Astrocyte (in vitro differentiated cells and primary cell): ENCODE measurements at regions not wholly inside any gene's neighbourhood (a gene's known extent, or its start where the extent isn't known, plus 50 kb on each side); places are given as distances from the start of the nearest gene placed in this dataset.

Source experiments
- DNase-seq: peaks from one replicate; pipeline ENCODE4 v3.0.0-alpha.2; 2010; ENCODE audit warnings: low read depth
- FAIRE-seq: peaks from 2 replicates; lab custom pipeline; 2011; peaks lifted over from hg19 to GRCh38; lab: Jason Lieb, UNC
- H2AFZ ChIP-seq: 2 replicates; pipeline ENCODE4 v1.6.0; 2012; ENCODE audit warnings: low read depth, low read length, inconsistent platforms
- H3K27ac ChIP-seq: 2 replicates; pipeline ENCODE4 v1.5.1; 2011; ENCODE audit warnings: low read depth, low read length, inconsistent platforms
- H3K27me3 ChIP-seq: 2 replicates; pipeline ENCODE4 v1.6.0; 2011; ENCODE audit warnings: low read length, inconsistent platforms; ENCODE audit not compliant: insufficient read depth
- H3K36me3 ChIP-seq: 2 replicates; pipeline ENCODE4 v1.5.1; 2011; ENCODE audit warnings: low read length, inconsistent platforms; ENCODE audit not compliant: insufficient read depth
- H3K4me1 ChIP-seq: 2 replicates; pipeline ENCODE4 v1.5.1; 2011; ENCODE audit warnings: low read length, inconsistent platforms; ENCODE audit not compliant: insufficient read depth
- H3K4me2 ChIP-seq: 2 replicates; pipeline ENCODE4 v1.6.0; 2012; ENCODE audit warnings: low read length, inconsistent platforms
- H3K4me3 ChIP-seq: 2 replicates; pipeline ENCODE4 v1.5.1; 2011; ENCODE audit warnings: low read depth, mild to moderate bottlenecking, low read length, inconsistent platforms; ENCODE audit not compliant: insufficient read depth
- H3K79me2 ChIP-seq: 2 replicates; pipeline ENCODE4 v1.6.0; 2012; ENCODE audit warnings: mild to moderate bottlenecking, low read length, inconsistent platforms; ENCODE audit not compliant: insufficient read depth
- H3K9ac ChIP-seq: 2 replicates; pipeline ENCODE4 v1.6.0; 2012; ENCODE audit warnings: mild to moderate bottlenecking, low read length, inconsistent platforms
- H3K9me3 ChIP-seq: 2 replicates; pipeline ENCODE4 v1.5.1; 2012; ENCODE audit warnings: low read depth, mild to moderate bottlenecking, low read length, inconsistent platforms; ENCODE audit not compliant: insufficient read depth
- H4K20me1 ChIP-seq: 2 replicates; pipeline ENCODE4 v1.6.0; 2012; ENCODE audit warnings: low read length, inconsistent platforms; ENCODE audit not compliant: insufficient read depth
- H3K27ac Mint-ChIP-seq: one replicate; pipeline ENCODE4 v1.8.0; 2021; ENCODE audit warnings: mild to moderate bottlenecking, mixed read lengths; ENCODE audit not compliant: unreplicated experiment
- H3K27me3 Mint-ChIP-seq: one replicate; pipeline ENCODE4 v1.8.0; 2021; ENCODE audit warnings: low read depth, mixed read lengths; ENCODE audit not compliant: unreplicated experiment
- H3K36me3 Mint-ChIP-seq: one replicate; pipeline ENCODE4 v1.8.0; 2021; ENCODE audit warnings: low read depth, mixed read lengths; ENCODE audit not compliant: unreplicated experiment
- H3K4me1 Mint-ChIP-seq: one replicate; pipeline ENCODE4 v1.8.0; 2021; ENCODE audit warnings: low read depth, mixed read lengths; ENCODE audit not compliant: unreplicated experiment
- H3K4me3 Mint-ChIP-seq: one replicate; pipeline ENCODE4 v1.8.0; 2021; ENCODE audit warnings: mild to moderate bottlenecking, moderate library complexity, mixed read lengths; ENCODE audit not compliant: unreplicated experiment
- H3K9me3 Mint-ChIP-seq: one replicate; pipeline ENCODE4 v1.8.0; 2021; ENCODE audit warnings: mild to moderate bottlenecking, mixed read lengths; ENCODE audit not compliant: unreplicated experiment
- EZH2 ChIP-seq: IDR thresholded peaks from 2 replicates; pipeline ENCODE4 v1.6.1; 2012; ENCODE audit warnings: mild to moderate bottlenecking, low read length, inconsistent platforms; ENCODE audit not compliant: insufficient read depth
- TF ChIP-seq, protein P1 (sequence below): IDR thresholded peaks from 2 replicates; pipeline ENCODE4 v1.5.1; 2011; ENCODE audit warnings: low read depth, mild to moderate bottlenecking, inconsistent platforms, low read length, moderate library complexity; ENCODE audit not compliant: insufficient read depth

DNA sequence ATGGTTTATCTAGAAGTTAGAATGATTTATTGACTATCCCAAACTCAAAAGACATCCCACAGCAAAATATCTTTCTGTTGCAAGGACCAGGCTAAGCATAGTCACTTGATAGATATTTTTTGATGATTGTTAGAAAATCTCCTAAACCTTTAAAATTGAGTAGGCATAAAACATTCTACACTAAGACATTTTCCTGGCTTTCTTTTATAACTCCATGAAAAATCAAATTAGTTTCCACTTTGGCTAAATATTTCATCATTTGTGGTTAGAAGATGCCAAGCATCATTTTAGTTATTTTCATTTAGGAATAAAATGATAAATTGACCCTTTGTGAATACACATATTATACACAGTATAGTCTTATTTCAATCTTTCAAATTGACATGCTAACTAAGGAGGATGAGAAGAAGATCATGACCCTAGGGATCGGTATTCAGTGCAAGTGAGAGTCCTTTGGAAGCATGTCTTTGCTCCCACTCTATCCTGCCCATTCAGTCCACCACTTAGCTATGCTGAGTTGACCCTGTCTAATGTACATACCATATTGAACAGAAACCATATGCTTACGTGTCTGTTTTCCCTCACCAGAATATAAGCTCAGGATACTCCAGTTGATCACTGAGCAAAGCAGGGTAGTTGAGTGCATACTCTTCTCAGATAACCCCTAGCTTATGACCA, 136.6 kb upstream of the OTUD4 start:
- no peaks in the 10 kb centered on the region for H3K79me2 ChIP-seq
- H4K20me1 ChIP-seq: no peaks in the 10 kb centered on the region
- no peak overlapping the region for H3K9ac ChIP-seq
- no peak for FAIRE-seq
- no peak overlapping the region for H3K4me3 ChIP-seq
- Mint-ChIP-seq H3K27me3 (peaks cover 6% of the 10 kb centered on the region), H3K27ac (no peak overlapping the region), H3K9me3 (peaks cover 2% of the 10 kb centered on the region), H3K36me3 (no peaks in the 10 kb centered on the region), H3K4me3 (no peak overlapping the region), H3K4me1 (no peaks in the 10 kb centered on the region)
- no peaks in the 10 kb centered on the region for H3K27me3 ChIP-seq
- no peak for TF ChIP-seq EZH2
- TF ChIP-seq, protein P1, sequence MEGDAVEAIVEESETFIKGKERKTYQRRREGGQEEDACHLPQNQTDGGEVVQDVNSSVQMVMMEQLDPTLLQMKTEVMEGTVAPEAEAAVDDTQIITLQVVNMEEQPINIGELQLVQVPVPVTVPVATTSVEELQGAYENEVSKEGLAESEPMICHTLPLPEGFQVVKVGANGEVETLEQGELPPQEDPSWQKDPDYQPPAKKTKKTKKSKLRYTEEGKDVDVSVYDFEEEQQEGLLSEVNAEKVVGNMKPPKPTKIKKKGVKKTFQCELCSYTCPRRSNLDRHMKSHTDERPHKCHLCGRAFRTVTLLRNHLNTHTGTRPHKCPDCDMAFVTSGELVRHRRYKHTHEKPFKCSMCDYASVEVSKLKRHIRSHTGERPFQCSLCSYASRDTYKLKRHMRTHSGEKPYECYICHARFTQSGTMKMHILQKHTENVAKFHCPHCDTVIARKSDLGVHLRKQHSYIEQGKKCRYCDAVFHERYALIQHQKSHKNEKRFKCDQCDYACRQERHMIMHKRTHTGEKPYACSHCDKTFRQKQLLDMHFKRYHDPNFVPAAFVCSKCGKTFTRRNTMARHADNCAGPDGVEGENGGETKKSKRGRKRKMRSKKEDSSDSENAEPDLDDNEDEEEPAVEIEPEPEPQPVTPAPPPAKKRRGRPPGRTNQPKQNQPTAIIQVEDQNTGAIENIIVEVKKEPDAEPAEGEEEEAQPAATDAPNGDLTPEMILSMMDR: no peak
- no peak overlapping the region for H3K27ac ChIP-seq
- no peak overlapping the region for H2AFZ ChIP-seq
- no peak for DNase-seq
- no peaks in the 10 kb centered on the region for H3K36me3 ChIP-seq
- no peaks in the 10 kb centered on the region for H3K9me3 ChIP-seq
- no peak overlapping the region for H3K4me2 ChIP-seq
- no peaks in the 10 kb centered on the region for H3K4me1 ChIP-seq

- Mint-ChIP-seq H3K9me3 (peaks cover 2% of the 10 kb centered on the region), H3K4me1 (peaks cover 3% of the 10 kb centered on the region), H3K27ac (no peak overlapping the region), H3K36me3 (no peaks in the 10 kb centered on the region), H3K4me3 (no peak overlapping the region), H3K27me3 (peaks cover 6% of the 10 kb centered on the region)
- DNase-seq (peak; percentile 68), FAIRE-seq (no peak)
- no peaks in the 10 kb centered on the region for H3K9me3 ChIP-seq
- H3K9ac ChIP-seq: no peak overlapping the region
- H3K79me2 ChIP-seq: no peaks in the 10 kb centered on the region
- H4K20me1 ChIP-seq: no peaks in the 10 kb centered on the region
- no peaks in the 10 kb centered on the region for H3K36me3 ChIP-seq
- no peak overlapping the region for H3K4me3 ChIP-seq
- no peak overlapping the region for H3K27ac ChIP-seq
- no peak overlapping the region for H3K4me2 ChIP-seq
- TF ChIP-seq, protein P1: no peak
- TF ChIP-seq EZH2: no peak
- no peaks in the 10 kb centered on the region for H3K27me3 ChIP-seq
- H3K4me1 ChIP-seq: no peaks in the 10 kb centered on the region
- no peak overlapping the region for H2AFZ ChIP-seq
Measured at GRCh38 chr4:145315811-145316225, 135.4 kb upstream of the OTUD4 start.

DNA sequence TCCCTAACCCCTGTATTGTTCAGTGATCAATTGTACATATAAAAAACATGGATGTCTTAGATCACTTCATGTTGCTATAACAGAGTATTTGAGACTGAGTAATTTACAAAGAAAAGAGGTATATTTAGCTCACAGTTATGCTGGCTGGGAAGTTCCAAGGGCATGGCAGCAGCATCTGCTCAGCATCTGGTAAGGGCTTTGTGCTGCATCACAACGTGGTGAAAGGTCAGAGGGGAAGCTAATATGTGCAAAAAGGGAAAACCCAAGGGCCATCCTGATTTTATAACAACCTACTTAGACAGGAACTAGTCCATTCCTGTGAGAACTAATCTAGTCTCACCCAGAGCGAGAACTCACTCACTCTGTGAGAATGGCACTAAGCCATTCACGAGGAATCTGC, 128.2 kb upstream of the OTUD4 start:
- Mint-ChIP-seq H3K27me3 (no peaks in the 10 kb centered on the region), H3K4me1 (peaks cover 5% of the 10 kb centered on the region), H3K9me3 (no peaks in the 10 kb centered on the region), H3K36me3 (no peaks in the 10 kb centered on the region), H3K27ac (no peak overlapping the region), H3K4me3 (no peak overlapping the region)
- no peaks in the 10 kb centered on the region for H3K36me3 ChIP-seq
- H3K4me1 ChIP-seq: no peaks in the 10 kb centered on the region
- H3K27ac ChIP-seq: no peak overlapping the region
- TF ChIP-seq EZH2: no peak
- TF ChIP-seq, protein P1: no peak
- FAIRE-seq (no peak), DNase-seq (no peak)
- H3K4me2 ChIP-seq: no peak overlapping the region
- no peak overlapping the region for H2AFZ ChIP-seq
- no peaks in the 10 kb centered on the region for H3K79me2 ChIP-seq
- no peak overlapping the region for H3K4me3 ChIP-seq
- H3K27me3 ChIP-seq: no peaks in the 10 kb centered on the region
- H4K20me1 ChIP-seq: no peaks in the 10 kb centered on the region
- no peaks in the 10 kb centered on the region for H3K9me3 ChIP-seq
- H3K9ac ChIP-seq: no peak overlapping the region
